HUES6 (cell line): ENCODE measurements at regions not wholly inside any gene's neighbourhood (a gene's known extent, or its start where the extent isn't known, plus 50 kb on each side); places are given as distances from the start of the nearest gene placed in this dataset.
"Not testable (repeated sequence)": the region's sequence is repeated elsewhere in the genome, so short reads cannot be mapped to it uniquely, and the experiment has no call there.

Experiments
- H3K27ac ChIP-seq: 2 replicates; pipeline ENCODE4 v1.7.0; 2013; ENCODE audit warnings: low read depth, mild to moderate bottlenecking, low read length, inconsistent platforms
- H3K27me3 ChIP-seq: 2 replicates; pipeline ENCODE4 v1.6.1; 2013; ENCODE audit warnings: low read length; ENCODE audit not compliant: control insufficient read depth, insufficient read depth
- H3K36me3 ChIP-seq: 2 replicates; pipeline ENCODE4 v1.6.1; 2013; ENCODE audit warnings: low read length; ENCODE audit not compliant: control insufficient read depth, insufficient read depth
- H3K4me1 ChIP-seq: 2 replicates; pipeline ENCODE4 v1.6.1; 2013; ENCODE audit warnings: low read length; ENCODE audit not compliant: control insufficient read depth, insufficient read depth
- H3K4me3 ChIP-seq: 2 replicates; pipeline ENCODE4 v1.5.1; 2013; ENCODE audit warnings: low read depth, low read length
- H3K9ac ChIP-seq: one replicate; pipeline ENCODE4 v1.6.1; 2013; ENCODE audit warnings: mild to moderate bottlenecking, low read length
- H3K9me3 ChIP-seq: 2 replicates; pipeline ENCODE4 v1.6.1; 2013; ENCODE audit warnings: low read depth, low read length; ENCODE audit not compliant: control insufficient read depth, insufficient read depth

DNA sequence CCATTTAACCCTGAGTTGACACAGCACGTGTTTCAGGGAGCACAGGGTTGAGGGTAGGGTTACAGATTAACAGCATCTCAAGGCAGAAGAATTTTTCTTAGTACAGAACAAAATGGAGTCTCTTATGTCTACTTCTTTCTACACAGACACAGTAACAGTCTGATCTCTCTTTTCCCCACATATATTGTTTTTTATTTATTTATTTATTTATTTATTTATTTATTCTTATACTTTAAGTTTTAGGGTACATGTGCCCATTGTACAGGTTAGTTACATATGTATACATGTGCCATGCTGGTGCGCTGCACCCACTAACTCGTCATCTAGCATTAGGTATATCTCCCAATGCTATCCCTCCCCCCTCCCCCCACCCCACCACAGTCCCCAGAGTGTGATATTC lies 1725.6 kb downstream of the BRINP3 start:
- H3K9me3 ChIP-seq = peaks cover 42% of the 10 kb centered on the region
- not testable (repeated sequence) for H3K4me1 ChIP-seq, H3K27me3 ChIP-seq, H3K9ac ChIP-seq, H3K27ac ChIP-seq, H3K36me3 ChIP-seq, H3K4me3 ChIP-seq

DNA sequence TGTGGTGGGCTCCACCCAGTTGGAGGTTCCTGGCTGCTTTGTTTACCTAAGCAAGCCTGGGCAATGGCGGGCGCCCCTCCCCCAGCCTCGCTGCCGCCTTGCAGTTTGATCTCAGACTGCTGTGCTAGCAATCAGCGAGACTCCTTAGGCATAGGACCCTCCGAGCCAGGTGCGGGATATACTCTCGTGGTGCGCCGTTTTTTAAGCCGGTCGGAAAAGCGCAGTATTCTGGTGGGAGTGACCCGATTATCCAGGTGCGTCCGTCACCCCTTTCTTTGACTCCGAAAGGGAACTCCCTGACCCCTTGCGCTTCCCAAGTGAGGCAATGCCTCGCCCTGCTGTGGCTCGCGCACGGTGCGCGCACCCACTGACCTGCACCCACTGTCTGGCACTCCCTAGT lies 1719.9 kb downstream of the BRINP3 start:
- not testable (repeated sequence) for H3K9me3 ChIP-seq, H3K27ac ChIP-seq, H3K4me1 ChIP-seq, H3K27me3 ChIP-seq, H3K36me3 ChIP-seq
- Histone ChIP-seq H3K9ac (peak overlapping the region; percentile 26), H3K4me3 (peak overlapping the region; percentile 50)

- Histone ChIP-seq H3K9me3 (no peaks in the 10 kb centered on the region), H3K9ac (no peak overlapping the region), H3K4me3 (no peak overlapping the region), H3K36me3 (no peaks in the 10 kb centered on the region), H3K27ac (no peak overlapping the region), H3K27me3 (no peaks in the 10 kb centered on the region), H3K4me1 (no peaks in the 10 kb centered on the region)
Measured at GRCh38 chr1:188761226-188761625, 1716.4 kb downstream of the BRINP3 start.

DNA sequence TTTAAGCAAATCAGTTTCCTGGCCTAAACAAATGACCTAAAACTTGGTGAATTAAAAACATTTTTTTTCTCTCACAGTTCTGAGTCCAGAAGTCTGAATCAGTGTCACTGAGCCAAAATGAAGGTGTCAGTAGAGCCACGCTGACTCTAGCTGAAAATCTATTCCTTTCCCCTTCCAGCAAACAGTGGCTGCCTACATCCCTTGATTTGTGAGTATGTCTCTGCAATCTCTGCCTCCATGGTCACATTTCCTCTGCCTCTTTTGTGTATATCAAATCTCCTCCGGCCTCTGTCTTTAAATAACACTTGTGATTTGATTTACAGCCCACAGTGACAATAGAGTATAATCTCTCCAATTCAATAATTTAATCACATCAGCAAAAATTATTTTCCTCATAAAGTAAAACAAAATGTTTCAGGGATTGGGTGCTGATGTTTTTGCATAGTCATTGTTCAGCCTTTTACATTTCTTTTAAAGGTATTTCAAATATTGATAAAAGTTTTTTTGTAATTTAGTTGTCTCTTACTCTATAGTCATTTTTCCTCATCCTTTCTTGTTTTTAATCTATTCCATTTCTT lies 1715.4 kb downstream of the BRINP3 start:
- no peaks in the 10 kb centered on the region for H3K27me3 ChIP-seq
- H3K9me3 ChIP-seq = no peaks in the 10 kb centered on the region
- no peaks in the 10 kb centered on the region for H3K4me1 ChIP-seq
- H3K27ac ChIP-seq = no peak overlapping the region
- H3K36me3 ChIP-seq = no peaks in the 10 kb centered on the region
- H3K9ac ChIP-seq = no peak overlapping the region
- H3K4me3 ChIP-seq = no peak overlapping the region

GRCh38 chr1:188763541-188763940 lies 1714.1 kb downstream of the BRINP3 start:
- H3K4me1 ChIP-seq = no peaks in the 10 kb centered on the region
- no peaks in the 10 kb centered on the region for H3K9me3 ChIP-seq
- no peak overlapping the region for H3K9ac ChIP-seq
- no peaks in the 10 kb centered on the region for H3K36me3 ChIP-seq
- no peak overlapping the region for H3K4me3 ChIP-seq
- H3K27me3 ChIP-seq = no peaks in the 10 kb centered on the region
- H3K27ac ChIP-seq = no peak overlapping the region

DNA sequence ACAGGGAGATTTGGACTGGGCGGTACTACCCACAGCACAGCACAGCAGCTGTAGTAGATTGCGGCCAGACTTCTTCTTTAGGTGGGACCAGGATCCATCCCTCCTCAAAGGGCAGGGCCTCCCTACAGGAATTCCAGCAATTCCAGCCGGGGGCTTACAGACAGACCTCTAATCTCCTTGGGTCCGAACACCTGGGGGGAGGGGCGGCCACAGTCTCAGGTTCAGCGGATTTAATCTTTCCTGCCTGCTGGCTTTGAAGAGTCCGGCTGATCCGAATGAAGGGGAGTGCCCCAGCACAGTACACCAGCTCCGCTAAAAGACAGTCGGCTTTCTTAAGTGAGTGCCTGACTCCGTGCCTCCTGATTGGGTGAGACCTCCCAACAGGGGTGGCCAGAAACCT lies 1708.5 kb downstream of the BRINP3 start:
- Histone ChIP-seq H3K27me3 (no peaks in the 10 kb centered on the region), H3K9me3 (peaks cover 7% of the 10 kb centered on the region; the same call in 1 of the 2 replicates), H3K36me3 (no peaks in the 10 kb centered on the region), H3K4me1 (peaks cover 3% of the 10 kb centered on the region; the same call in 1 of the 2 replicates), H3K9ac (no peak overlapping the region), H3K27ac (no peak overlapping the region), H3K4me3 (peak overlapping the region; percentile 26; the same call in 1 of the 2 replicates)

DNA sequence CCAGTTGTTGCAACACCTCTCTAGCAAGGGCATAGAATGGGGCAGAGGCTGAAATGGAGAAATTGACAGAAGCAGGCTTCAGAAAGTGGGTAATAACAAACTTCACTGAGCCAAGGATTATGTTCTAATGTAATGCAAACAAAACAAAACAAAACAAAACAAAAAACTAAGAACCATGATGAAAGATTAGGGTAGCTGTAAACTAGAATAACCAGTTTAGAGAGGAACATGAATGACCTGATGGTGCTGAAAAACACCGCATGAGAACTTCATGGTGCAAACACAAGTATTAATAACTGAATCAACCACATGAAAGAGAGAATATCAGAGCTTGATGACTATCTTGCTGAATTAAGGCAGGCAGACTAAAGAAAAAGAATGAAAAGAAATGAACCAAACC lies 1707.7 kb downstream of the BRINP3 start:
- no peak overlapping the region for H3K27ac ChIP-seq

DNA sequence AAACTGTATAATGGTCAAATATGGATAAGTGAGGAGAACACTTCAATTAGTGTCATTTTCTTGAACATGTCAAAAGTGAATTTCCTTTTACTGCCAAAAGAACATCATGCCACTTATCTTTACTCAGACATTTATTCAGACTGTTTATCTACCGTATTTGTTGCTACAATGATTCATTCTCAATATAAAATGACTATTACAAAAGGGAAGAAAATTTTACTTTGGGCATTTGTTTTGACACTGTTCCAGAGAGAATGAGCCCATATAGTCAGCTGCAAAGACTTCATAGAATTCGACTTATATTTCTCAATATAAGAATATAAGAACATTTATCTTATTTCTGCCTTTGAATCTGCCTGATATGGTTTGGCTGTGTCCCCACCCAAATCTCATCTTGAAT lies 1699.1 kb downstream of the BRINP3 start:
- H3K4me1 ChIP-seq = no peaks in the 10 kb centered on the region
- no peak overlapping the region for H3K9ac ChIP-seq
- no peaks in the 10 kb centered on the region for H3K27me3 ChIP-seq
- no peak overlapping the region for H3K4me3 ChIP-seq
- no peak overlapping the region for H3K27ac ChIP-seq
- peaks cover 13% of the 10 kb centered on the region for H3K9me3 ChIP-seq
- no peaks in the 10 kb centered on the region for H3K36me3 ChIP-seq

More for the DNA sequence above, 1707.7 kb downstream of the BRINP3 start:
- no peaks in the 10 kb centered on the region for H3K36me3 ChIP-seq
- peaks cover 3% of the 10 kb centered on the region; the same call in 1 of the 2 replicates for H3K4me1 ChIP-seq
- no peak overlapping the region for H3K9ac ChIP-seq
- H3K9me3 ChIP-seq = peaks cover 7% of the 10 kb centered on the region; the same call in 1 of the 2 replicates
- H3K4me3 ChIP-seq = no peak overlapping the region
- H3K27me3 ChIP-seq = no peaks in the 10 kb centered on the region

- Histone ChIP-seq H3K27me3 (no peaks in the 10 kb centered on the region), H3K4me1 (no peaks in the 10 kb centered on the region), H3K27ac (no peak overlapping the region), H3K9me3 (peaks cover 2% of the 10 kb centered on the region; the same call in 1 of the 2 replicates), H3K9ac (no peak overlapping the region), H3K4me3 (no peak overlapping the region), H3K36me3 (no peaks in the 10 kb centered on the region)
Measured at GRCh38 chr1:188782220-188782841, 1695.3 kb downstream of the BRINP3 start.

DNA sequence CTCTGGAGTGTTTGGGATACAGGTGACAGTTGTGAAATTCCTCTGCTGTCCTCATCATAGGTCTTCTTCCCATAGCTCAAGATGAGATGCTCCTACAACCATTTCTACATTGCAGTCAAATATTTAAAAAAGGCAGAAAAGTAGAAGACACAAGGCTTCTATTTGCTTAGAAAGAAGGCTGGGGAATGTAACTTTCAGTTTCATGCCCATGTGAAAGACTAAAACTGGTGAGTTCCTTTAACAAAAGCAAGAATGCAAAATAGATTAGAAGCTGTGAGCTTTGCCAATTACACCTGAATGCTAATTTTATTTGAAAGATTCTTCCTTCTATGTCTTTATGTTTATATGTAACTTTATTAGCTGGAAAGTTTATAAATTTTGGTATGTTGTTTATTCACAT lies 1682.7 kb downstream of the BRINP3 start:
- no peak overlapping the region for H3K9ac ChIP-seq
- H3K4me1 ChIP-seq = no peaks in the 10 kb centered on the region
- H3K27me3 ChIP-seq = no peaks in the 10 kb centered on the region
- H3K27ac ChIP-seq = no peak overlapping the region
- H3K4me3 ChIP-seq = no peak overlapping the region
- no peaks in the 10 kb centered on the region for H3K36me3 ChIP-seq
- no peaks in the 10 kb centered on the region for H3K9me3 ChIP-seq

- H3K36me3 ChIP-seq, H3K9me3 ChIP-seq, H3K4me3 ChIP-seq, H3K27me3 ChIP-seq, H3K4me1 ChIP-seq, H3K9ac ChIP-seq, H3K27ac ChIP-seq: not testable (repeated sequence)
Measured at GRCh38 chr1:188812153-188812552, 1665.5 kb downstream of the BRINP3 start.
